Kasumi-1 (cell line): ENCODE measurements at regions not wholly inside any gene's neighbourhood (a gene's known extent, or its start where the extent isn't known, plus 50 kb on each side); places are given as distances from the start of the nearest gene placed in this dataset.

Experiments
- DNase-seq, 2 experiments: peaks; one replicate each; lab custom pipeline; 2025; lab: John Stamatoyannopoulos, UW

- DNase-seq: no peak
Observed at GRCh38 chr10:30118590-30118989, 59.2 kb upstream of the JCAD start.

- DNase-seq: no peak
Observed at GRCh38 chr10:30117812-30118501, 58.6 kb upstream of the JCAD start.

GRCh38 chr10:30116041-30116491 lies 56.7 kb upstream of the JCAD start:
- DNase-seq: no peak

GRCh38 chr10:30115626-30115940 lies 56.2 kb upstream of the JCAD start:
- DNase-seq: no peak

- DNase-seq: no peak
Observed at GRCh38 chr10:30114881-30115625, 55.7 kb upstream of the JCAD start.

GRCh38 chr10:30114401-30114800 lies 55.0 kb upstream of the JCAD start:
- DNase-seq: no peak

- no peak for DNase-seq
Observed at GRCh38 chr10:30111340-30112022, 52.1 kb upstream of the JCAD start.
